Fibroblast of lung (primary cell): ENCODE measurements at regions not wholly inside any gene's neighbourhood (a gene's known extent, or its start where the extent isn't known, plus 50 kb on each side); places are given as distances from the start of the nearest gene placed in this dataset.

Experiments
- DNase-seq, 2 donors: peaks; one replicate each; pipeline versions ENCODE4 v3.0.0 to v3.0.0-alpha.2; 2010; ENCODE audit warnings: low read depth in 2 of 2
- H2AFZ ChIP-seq: 2 replicates; pipeline ENCODE4 v1.5.1; 2012; ENCODE audit warnings: low read length, control low read depth, inconsistent platforms
- H3K27ac ChIP-seq: 2 replicates; pipeline ENCODE4 v1.5.1; 2011; ENCODE audit warnings: low read length, control low read depth; ENCODE audit not compliant: insufficient read depth
- H3K27me3 ChIP-seq: 2 replicates; pipeline ENCODE4 v1.5.1; 2011; ENCODE audit warnings: mild to moderate bottlenecking, low read length; ENCODE audit not compliant: control insufficient read depth, insufficient read depth
- H3K36me3 ChIP-seq: 2 replicates; pipeline ENCODE4 v1.5.1; 2011; ENCODE audit warnings: low read length; ENCODE audit not compliant: control insufficient read depth, insufficient read depth
- H3K4me1 ChIP-seq: 2 replicates; pipeline ENCODE4 v1.5.1; 2011; ENCODE audit warnings: low read length; ENCODE audit not compliant: control insufficient read depth, insufficient read depth; ENCODE audit errors: extremely low read depth
- H3K4me2 ChIP-seq: 2 replicates; pipeline ENCODE4 v1.5.1; 2011; ENCODE audit warnings: low read length, control low read depth; ENCODE audit not compliant: insufficient read depth; ENCODE audit errors: extremely low read depth
- H3K4me3 ChIP-seq, 4 experiments: fragments of 200-600 bp in 1 of 4; sonication (generic) in 1 of 4; replicated peaks in 1 of 4; 2 replicates each; pipeline ENCODE4 v1.5.1; 2011 to 2016; ENCODE audit warnings: low read length in 4 of 4, low read depth in 3 of 4, mild to moderate bottlenecking in 3 of 4, control low read depth in 2 of 4, inconsistent platforms in 1 of 4, mixed read lengths in 1 of 4; ENCODE audit not compliant: insufficient read depth in 1 of 4; ENCODE audit errors: control extremely low read depth in 1 of 4
- H3K79me2 ChIP-seq: 2 replicates; pipeline ENCODE4 v1.5.1; 2012; ENCODE audit warnings: mild to moderate bottlenecking, low read length, inconsistent platforms; ENCODE audit not compliant: control insufficient read depth, insufficient read depth
- H3K9ac ChIP-seq: 2 replicates; pipeline ENCODE4 v1.5.1; 2011; ENCODE audit warnings: mild to moderate bottlenecking, low read length, control low read depth; ENCODE audit not compliant: insufficient read depth
- H3K9me3 ChIP-seq: 2 replicates; pipeline ENCODE4 v1.5.1; 2012; ENCODE audit warnings: low read depth, low read length; ENCODE audit not compliant: control insufficient read depth, insufficient read depth
- H4K20me1 ChIP-seq: 2 replicates; pipeline ENCODE4 v1.5.1; 2011; ENCODE audit warnings: low read length; ENCODE audit not compliant: control insufficient read depth, insufficient read depth; ENCODE audit errors: extremely low read depth
- CTCF ChIP-seq, 2 donors: IDR thresholded peaks in 1 of 2; conservative IDR thresholded peaks in 1 of 2; 1 replicate in 1 of 2; 2 replicates in 1 of 2; pipeline ENCODE4 v1.5.1; 2011 to 2012; ENCODE audit warnings: low read length in 2 of 2, control low read depth in 1 of 2, inconsistent platforms in 1 of 2, low read depth in 1 of 2, mild to moderate bottlenecking in 1 of 2
- EZH2 ChIP-seq: IDR thresholded peaks from 2 replicates; pipeline ENCODE4 v1.5.1; 2012; ENCODE audit warnings: low read length, control low read depth, mild to moderate bottlenecking; ENCODE audit errors: missing control alignments

GRCh38 chr3:182485301-182485700 is 308.0 kb upstream of the ATP11B start:
- Histone ChIP-seq H4K20me1 (no peaks in the 10 kb centered on the region), H3K27ac (no peak overlapping the region), H2AFZ (no peak overlapping the region), H3K9me3 (no peaks in the 10 kb centered on the region), H3K9ac (no peak overlapping the region), H3K79me2 (no peaks in the 10 kb centered on the region), H3K4me1 (no peaks in the 10 kb centered on the region), H3K4me2 (no peak overlapping the region), H3K27me3 (no peaks in the 10 kb centered on the region), H3K4me3 (no peak overlapping the region), H3K36me3 (no peaks in the 10 kb centered on the region)
- TF ChIP-seq EZH2 (no peak), CTCF (conservative IDR thresholded peaks at IDR 0.05 in 1 of 2, IDR thresholded peaks at IDR 0.05 in 1 of 2; ENCODE audit: low read depth in 1 of 2, low read length in 2 of 2) (no peak)
- DNase-seq: no peak

- Histone ChIP-seq H3K9me3 (no peaks in the 10 kb centered on the region), H3K79me2 (no peaks in the 10 kb centered on the region), H3K36me3 (no peaks in the 10 kb centered on the region), H2AFZ (no peak overlapping the region), H3K27me3 (no peaks in the 10 kb centered on the region), H3K4me1 (no peaks in the 10 kb centered on the region), H3K4me2 (no peak overlapping the region), H3K4me3 (no peak overlapping the region), H3K9ac (no peak overlapping the region), H3K27ac (no peak overlapping the region), H4K20me1 (no peaks in the 10 kb centered on the region)
- DNase-seq: no peak
- TF ChIP-seq EZH2 (no peak), CTCF (conservative IDR thresholded peaks at IDR 0.05 in 1 of 2, IDR thresholded peaks at IDR 0.05 in 1 of 2; ENCODE audit: low read depth in 1 of 2, low read length in 2 of 2) (no peak)
Measured at GRCh38 chr3:182486463-182486862, 306.8 kb upstream of the ATP11B start.

- no peak overlapping the region for H3K9ac ChIP-seq
Measured at GRCh38 chr3:182487143-182487542, 306.2 kb upstream of the ATP11B start.

More at GRCh38 chr3:182487143-182487542, 306.2 kb upstream of the ATP11B start:
- TF ChIP-seq EZH2 (no peak), CTCF (conservative IDR thresholded peaks at IDR 0.05 in 1 of 2, IDR thresholded peaks at IDR 0.05 in 1 of 2; ENCODE audit: low read depth in 1 of 2, low read length in 2 of 2) (no peak)
- H3K36me3 ChIP-seq: no peaks in the 10 kb centered on the region
- H3K9me3 ChIP-seq: no peaks in the 10 kb centered on the region
- H4K20me1 ChIP-seq: no peaks in the 10 kb centered on the region
- no peak for DNase-seq
- no peaks in the 10 kb centered on the region for H3K79me2 ChIP-seq
- no peak overlapping the region for H3K4me3 ChIP-seq
- no peaks in the 10 kb centered on the region for H3K27me3 ChIP-seq
- H3K4me1 ChIP-seq: no peaks in the 10 kb centered on the region
- H3K4me2 ChIP-seq: no peak overlapping the region
- no peak overlapping the region for H3K27ac ChIP-seq
- H2AFZ ChIP-seq: no peak overlapping the region
